ENCODE measurements at regions not wholly inside any gene's neighbourhood (a gene's known extent, or its start where the extent isn't known, plus 50 kb on each side); places are given as distances from the start of the nearest gene placed in this dataset.

GRCh38 chr6:34610819-34611477 lies 54.8 kb upstream of the SPDEF start:
- Histone ChIP-seq H3K4me2 (ENCODE audit: insufficient read depth, low read length) (no peak overlapping the region), H3K4me1 (ENCODE audit: control insufficient read depth, extremely low read depth, insufficient read depth, low read length) (peaks cover 10% of the 10 kb centered on the region), H4K20me1 (replicated peaks; ENCODE audit: control insufficient read depth, extremely low read depth, insufficient read depth, low read length) (no peaks in the 10 kb centered on the region), H3K9me1 (replicated peaks; ENCODE audit: control insufficient read depth, extremely low read depth, insufficient read depth, low read length) (no peaks in the 10 kb centered on the region), H3K79me2 (ENCODE audit: control insufficient read depth, insufficient read depth, low read length) (peaks cover 20% of the 10 kb centered on the region), H3K36me3 (ENCODE audit: control insufficient read depth in 2 of 2, extremely low read depth in 1 of 2, insufficient read depth in 2 of 2, low read length in 2 of 2) (peaks cover 3% of the 10 kb centered on the region in 2 experiments), H2AFZ (ENCODE audit: low read depth, low read length) (no peak overlapping the region), H3K4me3 (replicated peaks in 1 of 3; ENCODE audit: insufficient read depth in 1 of 3, low read depth in 1 of 3, low read length in 3 of 3) (no peak overlapping the region), H3K9me3 (replicated peaks; ENCODE audit: control insufficient read depth, insufficient read depth, low read length) (no peaks in the 10 kb centered on the region), H3K27ac (ENCODE audit: insufficient read depth, low read depth, low read length) (peak overlapping the region; percentile 65), H3K27me3 (ENCODE audit: control insufficient read depth in 2 of 2, insufficient read depth in 2 of 2, low read length in 2 of 2) (no peaks in the 10 kb centered on the region), H3K9ac (replicated peaks; ENCODE audit: extremely low read depth, insufficient read depth, low read length) (no peak overlapping the region)
- CTCF ChIA-PET: interaction anchor here (0.9 to 4.9 kb wide), 13 partner anchors 13 to 630 kb away, joined by 3 to 114 read pairs (median 5); no protein-coding TSS in a partner anchor
- TF ChIP-seq, protein P1, sequence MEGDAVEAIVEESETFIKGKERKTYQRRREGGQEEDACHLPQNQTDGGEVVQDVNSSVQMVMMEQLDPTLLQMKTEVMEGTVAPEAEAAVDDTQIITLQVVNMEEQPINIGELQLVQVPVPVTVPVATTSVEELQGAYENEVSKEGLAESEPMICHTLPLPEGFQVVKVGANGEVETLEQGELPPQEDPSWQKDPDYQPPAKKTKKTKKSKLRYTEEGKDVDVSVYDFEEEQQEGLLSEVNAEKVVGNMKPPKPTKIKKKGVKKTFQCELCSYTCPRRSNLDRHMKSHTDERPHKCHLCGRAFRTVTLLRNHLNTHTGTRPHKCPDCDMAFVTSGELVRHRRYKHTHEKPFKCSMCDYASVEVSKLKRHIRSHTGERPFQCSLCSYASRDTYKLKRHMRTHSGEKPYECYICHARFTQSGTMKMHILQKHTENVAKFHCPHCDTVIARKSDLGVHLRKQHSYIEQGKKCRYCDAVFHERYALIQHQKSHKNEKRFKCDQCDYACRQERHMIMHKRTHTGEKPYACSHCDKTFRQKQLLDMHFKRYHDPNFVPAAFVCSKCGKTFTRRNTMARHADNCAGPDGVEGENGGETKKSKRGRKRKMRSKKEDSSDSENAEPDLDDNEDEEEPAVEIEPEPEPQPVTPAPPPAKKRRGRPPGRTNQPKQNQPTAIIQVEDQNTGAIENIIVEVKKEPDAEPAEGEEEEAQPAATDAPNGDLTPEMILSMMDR (IDR thresholded peaks at IDR 0.05; ENCODE audit: extremely low read depth in 1 of 2, insufficient read depth in 1 of 2, low read depth in 1 of 2, low read length in 2 of 2): no peak
- TF ChIP-seq JUN (IDR thresholded peaks at IDR 0.05; ENCODE audit: borderline replicate concordance, insufficient read depth, insufficient read length, low read depth): peak; percentile 52
- TF ChIP-seq FOS (IDR thresholded peaks at IDR 0.05; ENCODE audit: borderline replicate concordance, insufficient read depth, low read length): peak; percentile 68
- dilution Hi-C loops (cut with MboI; ENCODE audit: extremely low pct_ligation_motif_present, low sequenced_read_pairs) (no loop called here), intact Hi-C loops (cut with micrococcal nuclease) (loop anchor here (10.0 kb wide), 1 partner anchor 144 kb away; the partner anchor contains the start of gene SNRPC)
- FAIRE-seq (peak; percentile 70), DNase-seq (ENCODE audit: low read depth, low spot score) (peak; percentile 51)
- POLR2A ChIA-PET: interaction anchor here (0.6 kb wide), 1 partner anchor 46 kb away, joined by 8 read pairs; no protein-coding TSS in a partner anchor
- no TSS peak for BruUV-seq (replicated peaks)

Data from endothelial cell of umbilical vein (primary cell).